ENCODE measurements at regions not wholly inside any gene's neighbourhood (a gene's known extent, or its start where the extent isn't known, plus 50 kb on each side); places are given as distances from the start of the nearest gene placed in this dataset.

- H3K27me3 Mint-ChIP-seq: peaks cover 13 to 57% of the 10 kb centered on the region in 2 donors
- ATAC-seq (replicated peaks) (no peak), DNase-seq (no peak)
- no peaks in the 10 kb centered on the region for H3K36me3 Mint-ChIP-seq (ENCODE audit: insufficient read depth)
- H3K4me1 Mint-ChIP-seq (ENCODE audit: low read depth in 2 of 2): no peaks in the 10 kb centered on the region
- H3K27ac Mint-ChIP-seq: no peak overlapping the region
- H3K9me3 Mint-ChIP-seq: no peaks in the 10 kb centered on the region
- no peak overlapping the region for H3K4me3 Mint-ChIP-seq
Measured at GRCh38 chr17:79511471-79511870, 99.4 kb downstream of the RBFOX3 start.

GRCh38 chr17:79510071-79510470 lies 100.8 kb downstream of the RBFOX3 start:
- Mint-ChIP-seq H3K27ac (no peak overlapping the region), H3K4me3 (no peak overlapping the region), H3K9me3 (no peaks in the 10 kb centered on the region), H3K36me3 (ENCODE audit: insufficient read depth) (no peaks in the 10 kb centered on the region), H3K27me3 (peaks cover under 1 to 57% of the 10 kb centered on the region in 2 donors), H3K4me1 (ENCODE audit: low read depth in 2 of 2) (no peaks in the 10 kb centered on the region)
- no peak for ATAC-seq (replicated peaks)
- DNase-seq: no peak

- Mint-ChIP-seq H3K4me3 (no peak overlapping the region), H3K27me3 (peaks cover 0 to 57% of the 10 kb centered on the region in 2 donors), H3K27ac (no peak overlapping the region), H3K4me1 (ENCODE audit: low read depth in 2 of 2) (no peaks in the 10 kb centered on the region), H3K36me3 (ENCODE audit: insufficient read depth) (no peaks in the 10 kb centered on the region), H3K9me3 (no peaks in the 10 kb centered on the region)
- DNase-seq (no peak), ATAC-seq (replicated peaks) (no peak)
Measured at GRCh38 chr17:79509490-79509889, 101.4 kb downstream of the RBFOX3 start.

GRCh38 chr17:79509008-79509407 lies 101.8 kb downstream of the RBFOX3 start:
- no peak for ATAC-seq (replicated peaks)
- H3K36me3 Mint-ChIP-seq (ENCODE audit: insufficient read depth): no peaks in the 10 kb centered on the region
- H3K9me3 Mint-ChIP-seq: no peaks in the 10 kb centered on the region
- no peak overlapping the region for H3K27ac Mint-ChIP-seq
- no peaks in the 10 kb centered on the region for H3K4me1 Mint-ChIP-seq (ENCODE audit: low read depth in 2 of 2)
- no peak for DNase-seq
- peaks cover 0 to 58% of the 10 kb centered on the region in 2 donors for H3K27me3 Mint-ChIP-seq
- no peak overlapping the region for H3K4me3 Mint-ChIP-seq

GRCh38 chr17:79508291-79508716 lies 102.5 kb downstream of the RBFOX3 start:
- Mint-ChIP-seq H3K9me3 (no peaks in the 10 kb centered on the region), H3K27me3 (peaks cover 0 to 65% of the 10 kb centered on the region in 2 donors), H3K4me1 (ENCODE audit: low read depth in 2 of 2) (no peaks in the 10 kb centered on the region), H3K36me3 (ENCODE audit: insufficient read depth) (no peaks in the 10 kb centered on the region), H3K27ac (no peak overlapping the region), H3K4me3 (no peak overlapping the region)
- ATAC-seq (replicated peaks) (no peak), DNase-seq (no peak)

- Mint-ChIP-seq H3K4me1 (ENCODE audit: low read depth in 2 of 2) (no peaks in the 10 kb centered on the region), H3K4me3 (no peak overlapping the region), H3K36me3 (ENCODE audit: insufficient read depth) (no peaks in the 10 kb centered on the region), H3K27me3 (peaks cover 3 to 78% of the 10 kb centered on the region in 2 donors), H3K27ac (no peak overlapping the region), H3K9me3 (no peaks in the 10 kb centered on the region)
- no peak for DNase-seq
- ATAC-seq (replicated peaks): no peak
Measured at GRCh38 chr17:79506955-79507354, 103.9 kb downstream of the RBFOX3 start.

- ATAC-seq (replicated peaks) (no peak), DNase-seq (no peak)
- no peaks in the 10 kb centered on the region for H3K36me3 Mint-ChIP-seq (ENCODE audit: insufficient read depth)
- no peak overlapping the region for H3K27ac Mint-ChIP-seq
- no peak overlapping the region for H3K4me3 Mint-ChIP-seq
- H3K9me3 Mint-ChIP-seq: no peaks in the 10 kb centered on the region
- peaks cover 8 to 84% of the 10 kb centered on the region in 2 donors for H3K27me3 Mint-ChIP-seq
- H3K4me1 Mint-ChIP-seq (ENCODE audit: low read depth in 2 of 2): no peaks in the 10 kb centered on the region
Measured at GRCh38 chr17:79506150-79506870, 104.5 kb downstream of the RBFOX3 start.

- no peak overlapping the region for H3K4me3 Mint-ChIP-seq
- H3K27me3 Mint-ChIP-seq: peaks cover 8 to 95% of the 10 kb centered on the region in 2 donors
- no peak for DNase-seq
- H3K4me1 Mint-ChIP-seq (ENCODE audit: low read depth in 2 of 2): no peaks in the 10 kb centered on the region
- ATAC-seq (replicated peaks): no peak
- no peak overlapping the region for H3K27ac Mint-ChIP-seq
- no peaks in the 10 kb centered on the region for H3K9me3 Mint-ChIP-seq
- H3K36me3 Mint-ChIP-seq (ENCODE audit: insufficient read depth): no peaks in the 10 kb centered on the region
Measured at GRCh38 chr17:79505199-79505598, 105.7 kb downstream of the RBFOX3 start.

GRCh38 chr17:79504181-79504605 lies 106.7 kb downstream of the RBFOX3 start:
- H3K4me1 Mint-ChIP-seq (ENCODE audit: low read depth in 2 of 2): no peaks in the 10 kb centered on the region
- no peaks in the 10 kb centered on the region for H3K36me3 Mint-ChIP-seq (ENCODE audit: insufficient read depth)
- no peak overlapping the region for H3K4me3 Mint-ChIP-seq
- ATAC-seq (replicated peaks): no peak
- no peak for DNase-seq
- no peak overlapping the region for H3K27ac Mint-ChIP-seq
- peaks cover 8 to 93% of the 10 kb centered on the region in 2 donors for H3K27me3 Mint-ChIP-seq
- no peaks in the 10 kb centered on the region for H3K9me3 Mint-ChIP-seq

- H3K9me3 Mint-ChIP-seq: peaks cover 0 to 3% of the 10 kb centered on the region in 2 donors
- no peaks in the 10 kb centered on the region for H3K4me1 Mint-ChIP-seq (ENCODE audit: low read depth in 2 of 2)
- H3K27ac Mint-ChIP-seq: no peak overlapping the region
- ATAC-seq (replicated peaks) (no peak), DNase-seq (no peak)
- peaks cover 8 to 88% of the 10 kb centered on the region in 2 donors for H3K27me3 Mint-ChIP-seq
- no peaks in the 10 kb centered on the region for H3K36me3 Mint-ChIP-seq (ENCODE audit: insufficient read depth)
- H3K4me3 Mint-ChIP-seq: no peak overlapping the region
Measured at GRCh38 chr17:79503126-79503839, 107.6 kb downstream of the RBFOX3 start.

GRCh38 chr17:79501910-79502309 lies 108.9 kb downstream of the RBFOX3 start:
- DNase-seq (no peak), ATAC-seq (replicated peaks) (no peak)
- H3K4me1 Mint-ChIP-seq (ENCODE audit: low read depth in 2 of 2): no peaks in the 10 kb centered on the region
- no peaks in the 10 kb centered on the region for H3K36me3 Mint-ChIP-seq (ENCODE audit: insufficient read depth)
- H3K4me3 Mint-ChIP-seq: no peak overlapping the region
- H3K27ac Mint-ChIP-seq: no peak overlapping the region
- H3K27me3 Mint-ChIP-seq: peaks cover 8 to 85% of the 10 kb centered on the region in 2 donors
- H3K9me3 Mint-ChIP-seq: peaks cover 0 to 3% of the 10 kb centered on the region in 2 donors

GRCh38 chr17:79500745-79501618 lies 109.9 kb downstream of the RBFOX3 start:
- Mint-ChIP-seq H3K27ac (no peak overlapping the region), H3K9me3 (peaks cover 0 to 3% of the 10 kb centered on the region in 2 donors), H3K36me3 (ENCODE audit: insufficient read depth) (no peaks in the 10 kb centered on the region), H3K4me3 (no peak overlapping the region), H3K4me1 (ENCODE audit: low read depth in 2 of 2) (no peaks in the 10 kb centered on the region), H3K27me3 (peaks cover 8 to 76% of the 10 kb centered on the region in 2 donors)
- no peak for ATAC-seq (replicated peaks)
- DNase-seq: no peak

- DNase-seq (no peak), ATAC-seq (replicated peaks) (no peak)
- peaks cover 0 to 5% of the 10 kb centered on the region in 2 donors for H3K9me3 Mint-ChIP-seq
- H3K4me3 Mint-ChIP-seq: no peak overlapping the region
- H3K27ac Mint-ChIP-seq: no peak overlapping the region
- no peaks in the 10 kb centered on the region for H3K4me1 Mint-ChIP-seq (ENCODE audit: low read depth in 2 of 2)
- peaks cover 8 to 54% of the 10 kb centered on the region in 2 donors for H3K27me3 Mint-ChIP-seq
- H3K36me3 Mint-ChIP-seq (ENCODE audit: insufficient read depth): no peaks in the 10 kb centered on the region
Measured at GRCh38 chr17:79498854-79499253, 112.0 kb downstream of the RBFOX3 start.
